H1 (cell line): ENCODE measurements at regions not wholly inside any gene's neighbourhood (a gene's known extent, or its start where the extent isn't known, plus 50 kb on each side); places are given as distances from the start of the nearest gene placed in this dataset.

Experiments used
- CTCF ChIA-PET: fragments of 300-600 bp; sonication (Branson Sonifier 250); formaldehyde crosslinking; loops from one replicate; lab custom pipeline; 2021; ENCODE audit not compliant: partially characterized antibody; lab: Charles Lee
- POLR2A ChIA-PET: fragments of 300-600 bp; sonication (Branson Sonifier 250); formaldehyde crosslinking; loops from one replicate; lab custom pipeline; 2021; ENCODE audit warnings: inconsistent platforms; ENCODE audit not compliant: partially characterized antibody; lab: Charles Lee
- DNase-seq, 2 experiments: peaks; one replicate each; pipeline versions ENCODE4 v3.0.0 to v3.0.0-alpha.2; 2010 to 2022; ENCODE audit warnings: low spot score in 2 of 2, low read depth in 1 of 2, mixed read lengths in 1 of 2
- FAIRE-seq: peaks from 2 replicates; lab custom pipeline; 2011; peaks lifted over from hg19 to GRCh38; lab: Jason Lieb, UNC
- H2AFZ ChIP-seq: 2 replicates; pipeline ENCODE4 v1.8.1; 2012; ENCODE audit warnings: low read length, inconsistent platforms
- H2AK5ac ChIP-seq: 2 replicates; pipeline ENCODE4 v1.6.1; 2013; ENCODE audit warnings: low read depth, low read length
- H2BK120ac ChIP-seq: replicated peaks from 2 replicates; pipeline ENCODE3; 2013; ENCODE audit warnings: low read depth, low read length, inconsistent platforms
- H2BK12ac ChIP-seq: 2 replicates; pipeline ENCODE4 v1.6.1; 2013; ENCODE audit warnings: low read depth, low read length
- H2BK15ac ChIP-seq: 2 replicates; pipeline ENCODE4 v1.6.1; 2013; ENCODE audit warnings: low read length
- H2BK20ac ChIP-seq: 2 replicates; pipeline ENCODE4 v1.6.1; 2013; ENCODE audit warnings: low read length
- H2BK5ac ChIP-seq: 2 replicates; pipeline ENCODE4 v1.6.1; 2013; ENCODE audit warnings: low read depth, low read length
- H3K14ac ChIP-seq: 2 replicates; pipeline ENCODE4 v1.6.1; 2013; ENCODE audit warnings: inconsistent platforms; ENCODE audit not compliant: insufficient read length
- H3K18ac ChIP-seq: 2 replicates; pipeline ENCODE4 v1.6.1; 2013; ENCODE audit warnings: low read length; ENCODE audit errors: extremely low read depth
- H3K23ac ChIP-seq: 2 replicates; pipeline ENCODE4 v1.6.1; 2013; ENCODE audit warnings: inconsistent platforms; ENCODE audit not compliant: insufficient read length
- H3K23me2 ChIP-seq: 2 replicates; pipeline ENCODE4 v1.6.1; 2013; ENCODE audit warnings: low read depth, low read length
- H3K27ac ChIP-seq: 2 replicates; pipeline ENCODE4 v1.6.1; 2011; ENCODE audit warnings: low read depth, low read length, inconsistent platforms
- H3K27me3 ChIP-seq, 4 experiments: replicated peaks in 1 of 4; 1 replicate in 1 of 4; 2 replicates in 3 of 4; pipeline versions ENCODE4 v1.6.1 to v1.8.1; 2011 to 2013; ENCODE audit warnings: low read length in 3 of 4, mild to moderate bottlenecking in 3 of 4, inconsistent platforms in 2 of 4, mixed read lengths in 2 of 4, moderate library complexity in 1 of 4; ENCODE audit not compliant: control insufficient read depth in 3 of 4, insufficient read depth in 3 of 4; ENCODE audit errors: extremely low read depth in 1 of 4
- H3K36me3 ChIP-seq, 4 experiments: 2 replicates each; pipeline versions ENCODE4 v1.6.1 to v1.8.1; 2011 to 2013; ENCODE audit warnings: mild to moderate bottlenecking in 4 of 4, low read length in 3 of 4, moderate library complexity in 2 of 4, control low read depth in 1 of 4, inconsistent platforms in 1 of 4; ENCODE audit not compliant: insufficient read depth in 4 of 4, control insufficient read depth in 2 of 4
- H3K4ac ChIP-seq: replicated peaks from 2 replicates; pipeline ENCODE3; 2013; ENCODE audit warnings: low read length, low read depth, mixed read lengths, inconsistent platforms; ENCODE audit not compliant: insufficient read length
- H3K4me1 ChIP-seq, 4 experiments: replicated peaks in 1 of 4; 1 replicate in 1 of 4; 2 replicates in 3 of 4; pipeline versions ENCODE4 v1.6.1 to v1.8.1; 2011 to 2013; ENCODE audit warnings: low read length in 3 of 4, inconsistent platforms in 2 of 4, mixed read lengths in 1 of 4; ENCODE audit not compliant: insufficient read depth in 4 of 4, control insufficient read depth in 3 of 4
- H3K4me2 ChIP-seq, 2 experiments: 2 replicates each; pipeline versions ENCODE4 v1.6.1 to v1.8.1; 2011 to 2013; ENCODE audit warnings: low read depth in 2 of 2, low read length in 2 of 2, control low read depth in 1 of 2, inconsistent platforms in 1 of 2, mild to moderate bottlenecking in 1 of 2; ENCODE audit not compliant: insufficient read depth in 1 of 2
- H3K4me3 ChIP-seq, 4 experiments: fragments of 200-600, 300-600 bp in 1 of 4; sonication (generic), shearing (Covaris generic), sonication (Bioruptor Twin) in 1 of 4; 2 replicates each; pipeline versions ENCODE4 v1.5.1 to v1.8.1; 2011 to 2016; ENCODE audit warnings: low read length in 4 of 4, low read depth in 3 of 4, control low read depth in 2 of 4, inconsistent platforms in 2 of 4, mild to moderate bottlenecking in 2 of 4, mixed read lengths in 1 of 4, moderate library complexity in 1 of 4; ENCODE audit not compliant: insufficient read depth in 2 of 4; ENCODE audit errors: extremely low read depth in 1 of 4
- H3K56ac ChIP-seq: replicated peaks from 2 replicates; pipeline ENCODE3; 2013; ENCODE audit warnings: low read depth, mild to moderate bottlenecking, mixed read lengths, low read length, inconsistent platforms; ENCODE audit not compliant: insufficient read length
- H3K79me1 ChIP-seq: 2 replicates; pipeline ENCODE4 v1.6.1; 2013; ENCODE audit warnings: low read depth, low read length, control low read depth
- H3K79me2 ChIP-seq, 2 experiments: 2 replicates each; pipeline versions ENCODE4 v1.6.1 to v1.8.1; 2012 to 2013; ENCODE audit warnings: low read length in 2 of 2, mild to moderate bottlenecking in 2 of 2, inconsistent platforms in 1 of 2; ENCODE audit not compliant: insufficient read depth in 2 of 2, control insufficient read depth in 1 of 2
- H3K9ac ChIP-seq, 4 experiments: replicated peaks in 1 of 4; 1 replicate in 1 of 4; 2 replicates in 3 of 4; pipeline versions ENCODE4 v1.6.1 to v1.8.1; 2011 to 2013; ENCODE audit warnings: low read depth in 3 of 4, low read length in 3 of 4, control low read depth in 2 of 4, mild to moderate bottlenecking in 2 of 4, moderate library complexity in 2 of 4, inconsistent platforms in 1 of 4; ENCODE audit errors: extremely low read depth in 1 of 4
- H3K9me3 ChIP-seq, 2 experiments: 2 replicates each; pipeline versions ENCODE4 v1.6.1 to v1.8.1; 2012 to 2013; ENCODE audit warnings: mild to moderate bottlenecking in 2 of 2, moderate library complexity in 2 of 2, control low read depth in 1 of 2, inconsistent platforms in 1 of 2, low read depth in 1 of 2, low read length in 1 of 2, mixed read lengths in 1 of 2; ENCODE audit not compliant: insufficient read depth in 2 of 2
- H4K20me1 ChIP-seq, 2 experiments: replicated peaks in 1 of 2; 2 replicates each; pipeline versions ENCODE3 to v1.8.1; 2011 to 2013; ENCODE audit warnings: inconsistent platforms in 2 of 2, low read length in 2 of 2, mild to moderate bottlenecking in 1 of 2; ENCODE audit not compliant: insufficient read depth in 2 of 2, control insufficient read depth in 1 of 2
- H4K5ac ChIP-seq: 2 replicates; pipeline ENCODE4 v1.6.1; 2013; ENCODE audit warnings: low read length, low read depth, mixed read lengths, inconsistent platforms; ENCODE audit not compliant: insufficient read length
- H4K8ac ChIP-seq: 2 replicates; pipeline ENCODE4 v1.8.0; 2013; ENCODE audit warnings: mild to moderate bottlenecking, moderate library complexity, low read length, inconsistent platforms; ENCODE audit not compliant: insufficient read depth; ENCODE audit errors: extremely low read depth
- H4K91ac ChIP-seq: replicated peaks from 2 replicates; pipeline ENCODE3; 2013; ENCODE audit warnings: low read length, mixed read lengths, inconsistent platforms; ENCODE audit not compliant: insufficient read length
- ASH2L ChIP-seq: fragments of 200-600, 300-600 bp; sonication (generic); IDR thresholded peaks from one replicate; pipeline ENCODE4 v1.7.1; 2017; ENCODE audit warnings: low read length
- RBBP5 ChIP-seq: IDR thresholded peaks from 2 replicates; pipeline ENCODE4 v1.7.1; 2012; ENCODE audit warnings: low read depth, mild to moderate bottlenecking, inconsistent platforms, low read length, moderate library complexity, borderline replicate concordance
- RFX5 ChIP-seq: IDR thresholded peaks from 2 replicates; pipeline ENCODE4 v1.6.1; 2011; ENCODE audit warnings: low read depth, low read length, improper control_type of control experiment, borderline replicate concordance
- SUZ12 ChIP-seq: fragments of 200-600 bp; sonication (generic); IDR thresholded peaks from 2 replicates; pipeline ENCODE4 v1.6.1; 2012; ENCODE audit warnings: mild to moderate bottlenecking, inconsistent platforms, low read length, moderate library complexity, mixed read lengths
- WGBS, 2 experiments: shearing (Covaris generic) in 1 of 2; methylation state at CpG; one replicate each; pipeline versions ENCODE4 v1.1.6 to v1.1.7; 2013 to 2015; ENCODE audit warnings: low lambda C conversion rate in 2 of 2, mixed read lengths in 2 of 2, inconsistent platforms in 1 of 2, low coverage in 1 of 2, missing lambda C conversion rate in 1 of 2; ENCODE audit not compliant: insufficient replicate concordance in 2 of 2, insufficient coverage in 1 of 2, insufficient read length in 1 of 2; ENCODE audit errors: extremely low coverage in 1 of 2, missing lambda C conversion rate in 1 of 2; 5-methylcytosine and 5-hydroxymethylcytosine counted together

DNA sequence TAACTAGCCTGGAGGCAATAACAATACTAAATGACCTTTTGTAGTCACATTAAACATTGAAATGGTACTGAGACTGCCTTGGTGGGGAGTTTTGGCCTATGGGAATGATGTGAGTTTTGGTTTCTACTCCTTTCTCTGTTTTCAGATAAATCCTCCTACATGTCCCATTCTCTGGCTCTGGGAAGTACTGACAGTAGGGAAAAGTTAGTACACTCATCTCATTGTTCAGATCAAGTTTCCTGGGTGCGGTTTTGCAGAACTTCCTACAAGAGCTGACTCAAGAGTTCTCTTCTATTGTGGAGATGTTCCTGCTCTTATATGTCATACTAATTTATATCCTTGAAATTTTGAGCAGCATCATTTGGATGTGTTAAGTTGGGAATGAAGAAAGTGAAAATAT lies 74.2 kb upstream of the MACF1 start:
- POLR2A ChIA-PET = interaction anchor here (0.6 to 4.9 kb wide), 7 partner anchors 16 to 139 kb away, joined by 3 to 23 read pairs (median 3); no protein-coding TSS in a partner anchor
- FAIRE-seq (no peak), DNase-seq (no peak)
- no peak overlapping the region for H3K9ac ChIP-seq
- H3K23me2 ChIP-seq = no peaks in the 10 kb centered on the region; the same call in 1 of the 2 replicates
- H2BK20ac ChIP-seq = no peak overlapping the region
- no peak overlapping the region for H2BK5ac ChIP-seq
- no peak overlapping the region for H3K23ac ChIP-seq
- no peak overlapping the region for H3K18ac ChIP-seq
- no peak overlapping the region for H3K4me3 ChIP-seq
- no peak overlapping the region for H4K8ac ChIP-seq
- no peak overlapping the region for H4K91ac ChIP-seq
- H3K36me3 ChIP-seq = peaks cover 0 to 5% (median 0%) of the 10 kb centered on the region in 4 experiments; a peak in 2 of 8 replicates
- H2BK15ac ChIP-seq = no peak overlapping the region
- H4K20me1 ChIP-seq = peaks cover 1 to 4% of the 10 kb centered on the region in 2 experiments
- no peak overlapping the region for H3K14ac ChIP-seq
- H4K5ac ChIP-seq = no peak overlapping the region
- H3K56ac ChIP-seq = no peak overlapping the region
- no peak overlapping the region for H3K4me2 ChIP-seq
- 100% methylated on average over 1 of the region's 1 CpG; no CpG with 5 or more reads in 1 of the 2 experiments for WGBS, 2 experiments
- no peak overlapping the region for H2BK120ac ChIP-seq
- H2BK12ac ChIP-seq = no peak overlapping the region
- no peak overlapping the region for H2AFZ ChIP-seq
- H3K4me1 ChIP-seq = peaks cover 6 to 30% (median 19%) of the 10 kb centered on the region in 4 experiments
- no peaks in the 10 kb centered on the region for H3K27me3 ChIP-seq
- CTCF ChIA-PET = interaction anchor here (0.9 to 10.6 kb wide), 7 partner anchors 26 to 128 kb away, joined by 3 to 195 read pairs (median 9); no protein-coding TSS in a partner anchor
- H3K4ac ChIP-seq = no peak overlapping the region
- H3K79me1 ChIP-seq = no peaks in the 10 kb centered on the region; the same call in 1 of the 2 replicates
- TF ChIP-seq RFX5 = no peak
- no peak for TF ChIP-seq SUZ12
- TF ChIP-seq RBBP5 = no peak
- TF ChIP-seq ASH2L = no peak
- no peak overlapping the region for H2AK5ac ChIP-seq
- no peaks in the 10 kb centered on the region for H3K9me3 ChIP-seq
- H3K79me2 ChIP-seq = peaks cover 0 to 76% of the 10 kb centered on the region in 2 experiments; a peak in 2 of 4 replicates
- no peak overlapping the region for H3K27ac ChIP-seq
